GM12874 (cell line): ENCODE measurements at regions not wholly inside any gene's neighbourhood (a gene's known extent, or its start where the extent isn't known, plus 50 kb on each side); places are given as distances from the start of the nearest gene placed in this dataset.

ENCODE experiments used
- CTCF ChIP-seq: IDR thresholded peaks from 2 replicates; pipeline ENCODE4 v1.5.1; 2011; ENCODE audit warnings: low read depth, mild to moderate bottlenecking, control low read depth, low read length, moderate library complexity; ENCODE audit not compliant: insufficient read depth

GRCh38 chr12:18864900-18865561 is 127.1 kb downstream of the CAPZA3 start:
- TF ChIP-seq CTCF, result no peak

- TF ChIP-seq CTCF, result no peak
Observed at GRCh38 chr12:18868717-18869116, 130.8 kb downstream of the CAPZA3 start.

GRCh38 chr12:18872770-18873169 is 134.9 kb downstream of the CAPZA3 start:
- no peak for TF ChIP-seq CTCF

GRCh38 chr12:18878676-18879180 is 140.8 kb downstream of the CAPZA3 start:
- no peak for TF ChIP-seq CTCF

- TF ChIP-seq CTCF, result no peak
Observed at GRCh38 chr12:18882690-18883089, 144.8 kb downstream of the CAPZA3 start.

GRCh38 chr12:18886962-18887361 is 149.0 kb downstream of the CAPZA3 start:
- no peak for TF ChIP-seq CTCF

- no peak for TF ChIP-seq CTCF
Observed at GRCh38 chr12:18887368-18887767, 149.4 kb downstream of the CAPZA3 start.

GRCh38 chr12:18888047-18888446 is 150.1 kb downstream of the CAPZA3 start:
- TF ChIP-seq CTCF, result no peak
